Activated B cell treated with CpG ODN at 0.5 μM for 24 hours (primary cell): ENCODE measurements at regions not wholly inside any gene's neighbourhood (a gene's known extent, or its start where the extent isn't known, plus 50 kb on each side); places are given as distances from the start of the nearest gene placed in this dataset.

Experiments
- ATAC-seq: fragments of 200-7000 bp; cut with Tn5 transposase; one replicate; pipeline ENCODE4 v1.10.0; 2021; ENCODE audit warnings: low read depth, mild to moderate bottlenecking, moderate library complexity
- CTCF ChIA-PET: fragments of 350-600 bp; sonication (Branson Sonifier 250); formaldehyde crosslinking; loops from one replicate; lab custom pipeline; 2021; ENCODE audit warnings: antibody characterized with exemption; lab: Charles Lee
- POLR2A ChIA-PET: fragments of 350-600 bp; sonication (Branson Sonifier 250); formaldehyde crosslinking; loops from one replicate; lab custom pipeline; 2021; ENCODE audit warnings: antibody characterized with exemption; lab: Charles Lee
- DNase-seq: peaks from one replicate; pipeline ENCODE4 v3.0.0; 2022
- H3K27ac Mint-ChIP-seq: one replicate; pipeline ENCODE4 v1.8.0; 2020; ENCODE audit warnings: mixed read lengths
- H3K27me3 Mint-ChIP-seq: one replicate; pipeline ENCODE4 v1.8.0; 2021; ENCODE audit warnings: mixed read lengths
- H3K36me3 Mint-ChIP-seq: one replicate; pipeline ENCODE4 v1.8.0; 2021; ENCODE audit warnings: low read depth, mixed read lengths
- H3K4me1 Mint-ChIP-seq: one replicate; pipeline ENCODE4 v1.8.0; 2021; ENCODE audit warnings: mixed read lengths
- H3K4me3 Mint-ChIP-seq: one replicate; pipeline ENCODE4 v1.8.0; 2020; ENCODE audit warnings: mild to moderate bottlenecking, mixed read lengths
- H3K9me3 Mint-ChIP-seq: one replicate; pipeline ENCODE4 v1.8.0; 2020; ENCODE audit warnings: mixed read lengths
- CTCF ChIP-seq: fragments of 200-600 bp; IDR thresholded peaks from one replicate; pipeline ENCODE4 v1.8.0; 2022; ENCODE audit warnings: antibody characterized with exemption, mild to moderate bottlenecking
- intact Hi-C: fragments of 100-400 bp; cut with micrococcal nuclease; formaldehyde crosslinking; loops from one replicate; pipeline ENCODE4 v1.15.1; 2024

GRCh38 chr3:182122779-182123178, 411.1 kb downstream of the SOX2 start:
- Mint-ChIP-seq H3K36me3 (no peaks in the 10 kb centered on the region), H3K4me3 (no peak overlapping the region), H3K27me3 (no peaks in the 10 kb centered on the region), H3K27ac (no peak overlapping the region), H3K9me3 (no peaks in the 10 kb centered on the region), H3K4me1 (no peaks in the 10 kb centered on the region)
- no peak for TF ChIP-seq CTCF
- DNase-seq (no peak), ATAC-seq (no peak)
- POLR2A ChIA-PET: no interaction called here
- intact Hi-C loops: no loop called here
- CTCF ChIA-PET: no interaction called here

GRCh38 chr3:182124187-182124586, 412.5 kb downstream of the SOX2 start:
- no peak overlapping the region for H3K27ac Mint-ChIP-seq
- ATAC-seq (no peak), DNase-seq (no peak)
- intact Hi-C loops: no loop called here
- no peak for TF ChIP-seq CTCF
- ChIA-PET CTCF (no interaction called here), POLR2A (no interaction called here)
- H3K4me1 Mint-ChIP-seq: no peaks in the 10 kb centered on the region
- H3K4me3 Mint-ChIP-seq: no peak overlapping the region
- no peaks in the 10 kb centered on the region for H3K27me3 Mint-ChIP-seq
- H3K9me3 Mint-ChIP-seq: no peaks in the 10 kb centered on the region
- no peaks in the 10 kb centered on the region for H3K36me3 Mint-ChIP-seq

- ATAC-seq (no peak), DNase-seq (no peak)
- no peak overlapping the region for H3K4me3 Mint-ChIP-seq
- POLR2A ChIA-PET: no interaction called here
- no peak overlapping the region for H3K27ac Mint-ChIP-seq
- no peaks in the 10 kb centered on the region for H3K27me3 Mint-ChIP-seq
- H3K4me1 Mint-ChIP-seq: no peaks in the 10 kb centered on the region
- CTCF ChIA-PET: no interaction called here
- H3K9me3 Mint-ChIP-seq: no peaks in the 10 kb centered on the region
- H3K36me3 Mint-ChIP-seq: no peaks in the 10 kb centered on the region
- no peak for TF ChIP-seq CTCF
- intact Hi-C loops: no loop called here
Observed at GRCh38 chr3:182124716-182125115, 413.0 kb downstream of the SOX2 start.

GRCh38 chr3:182129740-182130139, 418.0 kb downstream of the SOX2 start:
- TF ChIP-seq CTCF: no peak
- Mint-ChIP-seq H3K9me3 (no peaks in the 10 kb centered on the region), H3K4me3 (no peak overlapping the region), H3K27me3 (no peaks in the 10 kb centered on the region), H3K4me1 (no peaks in the 10 kb centered on the region), H3K36me3 (no peaks in the 10 kb centered on the region), H3K27ac (no peak overlapping the region)
- ChIA-PET CTCF (no interaction called here), POLR2A (no interaction called here)
- DNase-seq (no peak), ATAC-seq (no peak)
- intact Hi-C loops: no loop called here

GRCh38 chr3:182133752-182134151, 422.0 kb downstream of the SOX2 start:
- Mint-ChIP-seq H3K9me3 (no peaks in the 10 kb centered on the region), H3K27me3 (no peaks in the 10 kb centered on the region), H3K27ac (no peak overlapping the region), H3K4me1 (no peaks in the 10 kb centered on the region), H3K36me3 (no peaks in the 10 kb centered on the region), H3K4me3 (no peak overlapping the region)
- CTCF ChIA-PET: no interaction called here
- POLR2A ChIA-PET: no interaction called here
- ATAC-seq: no peak
- no peak for TF ChIP-seq CTCF
- DNase-seq: no peak
- intact Hi-C loops: no loop called here
